H9 (cell line): ENCODE measurements at regions not wholly inside any gene's neighbourhood (a gene's known extent, or its start where the extent isn't known, plus 50 kb on each side); places are given as distances from the start of the nearest gene placed in this dataset.

Source experiments
- DNase-seq: peaks from one replicate; pipeline ENCODE4 v3.0.0-alpha.2; 2017
- H2AFZ ChIP-seq: one replicate; pipeline ENCODE4 v1.6.1; 2013; ENCODE audit warnings: mild to moderate bottlenecking, low read length, control low read depth, moderate library complexity
- H2AK5ac ChIP-seq: 2 replicates; pipeline ENCODE4 v1.6.1; 2013; ENCODE audit warnings: low read length, control low read depth, mixed read lengths; ENCODE audit not compliant: insufficient read length
- H2BK120ac ChIP-seq: one replicate; pipeline ENCODE4 v1.6.1; 2013; ENCODE audit warnings: low read depth, mild to moderate bottlenecking, low read length, control low read depth, inconsistent platforms; ENCODE audit not compliant: poor library complexity, severe bottlenecking
- H2BK12ac ChIP-seq: 2 replicates; pipeline ENCODE4 v1.6.1; 2013; ENCODE audit warnings: low read length, control low read depth, mixed read lengths, low read depth; ENCODE audit not compliant: insufficient read length
- H2BK15ac ChIP-seq: 2 replicates; pipeline ENCODE4 v1.6.1; 2013; ENCODE audit warnings: low read depth, low read length, control low read depth
- H2BK20ac ChIP-seq: one replicate; pipeline ENCODE4 v1.6.1; 2013; ENCODE audit warnings: low read depth, mild to moderate bottlenecking, low read length, control low read depth, inconsistent platforms; ENCODE audit not compliant: poor library complexity, severe bottlenecking
- H2BK5ac ChIP-seq: 2 replicates; pipeline ENCODE4 v1.6.1; 2013; ENCODE audit warnings: low read length, control low read depth, mixed read lengths; ENCODE audit not compliant: insufficient read length
- H3K14ac ChIP-seq: 2 replicates; pipeline ENCODE4 v1.6.1; 2013; ENCODE audit warnings: low read length, control low read depth; ENCODE audit not compliant: insufficient read depth
- H3K18ac ChIP-seq: 2 replicates; pipeline ENCODE4 v1.6.1; 2013; ENCODE audit warnings: low read depth, mild to moderate bottlenecking, mixed read lengths, low read length, control low read depth; ENCODE audit not compliant: insufficient read length
- H3K23ac ChIP-seq: 2 replicates; pipeline ENCODE4 v1.6.1; 2013; ENCODE audit warnings: low read length, control low read depth, mixed read lengths, low read depth; ENCODE audit not compliant: insufficient read length
- H3K23me2 ChIP-seq: 2 replicates; pipeline ENCODE4 v1.6.1; 2013; ENCODE audit warnings: low read depth, mild to moderate bottlenecking, mixed read lengths, low read length, control low read depth; ENCODE audit not compliant: insufficient read length, poor library complexity, severe bottlenecking
- H3K27ac ChIP-seq: 2 replicates; pipeline ENCODE4 v1.5.1; 2013; ENCODE audit warnings: low read length, control low read depth, mixed read lengths, low read depth; ENCODE audit not compliant: insufficient read length
- H3K27me3 ChIP-seq: 2 replicates; pipeline ENCODE4 v1.6.1; 2013; ENCODE audit warnings: low read length, control low read depth, inconsistent platforms; ENCODE audit not compliant: insufficient read depth
- H3K4ac ChIP-seq: 2 replicates; pipeline ENCODE4 v1.6.1; 2013; ENCODE audit warnings: low read depth, mild to moderate bottlenecking, control low read depth, inconsistent platforms, low read length, moderate library complexity
- H3K4me1 ChIP-seq: 2 replicates; pipeline ENCODE4 v1.6.1; 2013; ENCODE audit warnings: low read length, control low read depth, inconsistent platforms; ENCODE audit not compliant: insufficient read depth
- H3K4me2 ChIP-seq: 2 replicates; pipeline ENCODE4 v1.6.1; 2013; ENCODE audit warnings: low read length, control low read depth, mixed read lengths; ENCODE audit not compliant: insufficient read length, insufficient read depth
- H3K56ac ChIP-seq: 2 replicates; pipeline ENCODE4 v1.6.1; 2013; ENCODE audit warnings: low read depth, mild to moderate bottlenecking, mixed read lengths, low read length, control low read depth; ENCODE audit not compliant: insufficient read length
- H3K79me1 ChIP-seq: 2 replicates; pipeline ENCODE4 v1.6.1; 2013; ENCODE audit warnings: low read depth, mild to moderate bottlenecking, moderate library complexity, low read length, control low read depth, inconsistent platforms; ENCODE audit not compliant: insufficient read depth, poor library complexity, severe bottlenecking
- H3K79me2 ChIP-seq: 2 replicates; pipeline ENCODE4 v1.6.1; 2013; ENCODE audit warnings: low read length, control low read depth, inconsistent platforms; ENCODE audit not compliant: insufficient read depth
- H3K9ac ChIP-seq: 2 replicates; pipeline ENCODE4 v1.6.1; 2013; ENCODE audit warnings: low read length, control low read depth, mixed read lengths; ENCODE audit not compliant: insufficient read length; ENCODE audit errors: extremely low read depth
- H3K9me3 ChIP-seq: one replicate; pipeline ENCODE4 v1.6.1; 2013; ENCODE audit warnings: low read depth, low read length, inconsistent platforms; ENCODE audit not compliant: control insufficient read depth
- H3T11ph ChIP-seq: one replicate; pipeline ENCODE4 v1.6.1; 2013; ENCODE audit warnings: mild to moderate bottlenecking, low read length, control low read depth, inconsistent platforms
- H4K20me1 ChIP-seq: one replicate; pipeline ENCODE4 v1.6.1; 2013; ENCODE audit not compliant: control insufficient read depth, insufficient read length, insufficient read depth
- H4K5ac ChIP-seq: 2 replicates; pipeline ENCODE4 v1.6.1; 2013; ENCODE audit warnings: low read depth, mild to moderate bottlenecking, mixed read lengths, low read length, control low read depth; ENCODE audit not compliant: insufficient read length
- H4K8ac ChIP-seq: replicated peaks from 2 replicates; pipeline ENCODE4 v1.6.1; 2013; ENCODE audit warnings: low read length, control low read depth, mixed read lengths, low read depth; ENCODE audit not compliant: insufficient read length
- H4K91ac ChIP-seq: 2 replicates; pipeline ENCODE4 v1.6.1; 2013; ENCODE audit warnings: low read depth, mild to moderate bottlenecking, moderate library complexity, mixed read lengths, low read length, control low read depth; ENCODE audit not compliant: insufficient read length
- H3K27ac Mint-ChIP-seq, 3 experiments: 2 replicates in 2 of 3; 3 replicates in 1 of 3; pipeline ENCODE4 v1.8.0; 2020 to 2021; ENCODE audit warnings: mixed read lengths in 3 of 3, mild to moderate bottlenecking in 1 of 3, moderate library complexity in 1 of 3
- H3K27me3 Mint-ChIP-seq: 2 replicates; pipeline ENCODE4 v1.8.0; 2021; ENCODE audit warnings: low read depth, mild to moderate bottlenecking, moderate library complexity, mixed read lengths
- H3K36me3 Mint-ChIP-seq, 3 experiments: 2 replicates in 2 of 3; 3 replicates in 1 of 3; pipeline ENCODE4 v1.8.0; 2020 to 2021; ENCODE audit warnings: low read depth in 3 of 3, mixed read lengths in 3 of 3; ENCODE audit not compliant: insufficient read depth in 1 of 3
- H3K4me1 Mint-ChIP-seq, 2 experiments: 2 replicates each; pipeline ENCODE4 v1.8.0; 2020; ENCODE audit warnings: mixed read lengths in 2 of 2
- H3K4me3 Mint-ChIP-seq, 2 experiments: 2 replicates in 1 of 2; 3 replicates in 1 of 2; pipeline ENCODE4 v1.8.0; 2020 to 2021; ENCODE audit warnings: mild to moderate bottlenecking in 2 of 2, mixed read lengths in 2 of 2, moderate library complexity in 1 of 2
- H3K9me3 Mint-ChIP-seq, 2 experiments: 2 replicates in 1 of 2; 3 replicates in 1 of 2; pipeline ENCODE4 v1.8.0; 2020; ENCODE audit warnings: mild to moderate bottlenecking in 2 of 2, mixed read lengths in 2 of 2, moderate library complexity in 1 of 2
- CTCF ChIP-seq: fragments of 200-600 bp; sonication (generic); conservative IDR thresholded peaks from 3 replicates; pipeline ENCODE4 v1.8.0; 2021; ENCODE audit warnings: antibody characterized with exemption, mild to moderate bottlenecking
- WGBS: extraction: QIAGEN DNeasy Blood & Tissue Kit; methylation state at CpG from one replicate; pipeline ENCODE4 v1.1.7; 2013; ENCODE audit warnings: missing lambda C conversion rate, low lambda C conversion rate, mixed read lengths; ENCODE audit not compliant: insufficient read length; ENCODE audit errors: extremely low coverage; 5-methylcytosine and 5-hydroxymethylcytosine counted together

DNA sequence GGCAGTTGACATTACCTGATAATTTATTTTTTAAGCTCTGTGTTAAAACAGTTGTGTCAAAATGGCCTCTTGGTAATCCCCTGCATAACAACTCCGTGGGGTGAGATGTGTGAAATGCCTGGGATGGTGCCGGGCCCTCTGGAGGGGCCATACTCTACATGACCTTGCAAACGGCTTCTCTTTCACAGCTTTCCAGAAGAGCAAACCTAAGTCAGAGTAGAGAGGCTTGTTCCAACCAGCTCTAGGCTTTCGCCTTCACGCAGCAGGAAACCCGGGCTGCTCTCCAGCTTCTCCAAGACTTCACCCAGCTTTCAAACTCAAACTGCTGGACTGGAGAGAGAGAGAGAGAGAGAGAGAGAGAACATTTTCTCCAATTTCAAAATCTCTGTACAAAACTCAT lies 120.1 kb downstream of the SNX18 start:
- Histone ChIP-seq H2BK5ac (no peak overlapping the region), H4K8ac (no peak overlapping the region), H4K20me1 (no peaks in the 10 kb centered on the region), H2BK12ac (no peak overlapping the region), H3K56ac (no peak overlapping the region), H4K91ac (no peak overlapping the region), H3K79me2 (no peaks in the 10 kb centered on the region), H3K9me3 (no peaks in the 10 kb centered on the region), H3K14ac (no peak overlapping the region), H3K4me1 (peaks cover 6% of the 10 kb centered on the region; the same call in 1 of the 2 replicates), H3K27ac (no peak overlapping the region), H2BK120ac (no peak overlapping the region), H3K4me2 (no peak overlapping the region), H3K23ac (no peak overlapping the region), H3K9ac (no peak overlapping the region), H3K4ac (no peak overlapping the region), H3K18ac (no peak overlapping the region), H4K5ac (no peak overlapping the region), H2AK5ac (no peak overlapping the region), H2BK20ac (no peak overlapping the region), H3K27me3 (no peaks in the 10 kb centered on the region), H3K23me2 (no peaks in the 10 kb centered on the region), H3T11ph (no peak overlapping the region), H2AFZ (no peak overlapping the region), H3K79me1 (no peaks in the 10 kb centered on the region), H2BK15ac (no peak overlapping the region)
- peaks cover 11 to 22% of the 10 kb centered on the region in 2 experiments for H3K4me1 Mint-ChIP-seq
- WGBS, result no CpG with 5 or more reads among the region's 6 CpGs
- H3K27me3 Mint-ChIP-seq, result no peaks in the 10 kb centered on the region
- H3K9me3 Mint-ChIP-seq, result no peaks in the 10 kb centered on the region
- H3K4me3 Mint-ChIP-seq, result no peak overlapping the region
- TF ChIP-seq CTCF, result no peak
- no peak overlapping the region for H3K27ac Mint-ChIP-seq
- no peaks in the 10 kb centered on the region; a peak in 1 of 7 replicates for H3K36me3 Mint-ChIP-seq
- DNase-seq, result no peak
